Progenitor cell of endocrine pancreas (in vitro differentiated cells): ENCODE measurements at regions not wholly inside any gene's neighbourhood (a gene's known extent, or its start where the extent isn't known, plus 50 kb on each side); places are given as distances from the start of the nearest gene placed in this dataset.

Experiments used
- DNase-seq: peaks from one replicate; pipeline ENCODE4 v3.0.0; 2021; ENCODE audit warnings: low spot score; ENCODE audit not compliant: unreplicated experiment
- H3K27ac Mint-ChIP-seq: 2 replicates; pipeline ENCODE4 v1.8.0; 2021; ENCODE audit warnings: mild to moderate bottlenecking, moderate library complexity, mixed read lengths
- H3K27me3 Mint-ChIP-seq: 2 replicates; pipeline ENCODE4 v1.8.0; 2021; ENCODE audit warnings: mixed read lengths
- H3K36me3 Mint-ChIP-seq: 2 replicates; pipeline ENCODE4 v1.8.0; 2022; ENCODE audit warnings: mixed read lengths; ENCODE audit not compliant: insufficient read depth
- H3K4me1 Mint-ChIP-seq: 2 replicates; pipeline ENCODE4 v1.8.0; 2021; ENCODE audit warnings: low read depth, mixed read lengths
- H3K4me3 Mint-ChIP-seq: 2 replicates; pipeline ENCODE4 v1.8.0; 2021; ENCODE audit warnings: low read depth, mild to moderate bottlenecking, moderate library complexity, mixed read lengths
- H3K9me3 Mint-ChIP-seq: 2 replicates; pipeline ENCODE4 v1.8.0; 2021; ENCODE audit warnings: low read depth, mixed read lengths
- TF ChIP-seq, protein P1 (sequence below): fragments of 200-600 bp; sonication (generic); IDR thresholded peaks from one replicate; pipeline ENCODE4 v1.5.0; 2021; ENCODE audit warnings: antibody characterized with exemption, mild to moderate bottlenecking; ENCODE audit not compliant: unreplicated experiment

DNA sequence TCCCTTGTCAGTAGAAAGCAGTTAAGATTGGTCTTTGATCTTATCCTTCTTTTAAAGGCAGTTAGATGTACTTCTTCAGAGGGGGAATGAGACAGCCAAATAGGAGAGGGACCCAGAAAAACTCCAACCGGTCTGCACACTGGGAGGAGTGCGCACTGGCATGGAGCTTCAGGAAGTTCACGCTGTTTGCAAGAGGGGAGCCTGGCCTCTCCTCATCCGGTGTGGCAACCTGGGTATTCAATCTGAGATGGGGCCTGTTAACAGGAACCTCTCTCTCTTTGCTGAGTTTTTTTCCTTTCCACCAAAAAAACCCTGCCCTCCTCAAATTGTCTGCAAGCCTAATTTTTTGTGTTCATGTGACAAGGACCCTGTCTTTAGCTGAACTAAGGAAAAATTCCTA, 162.5 kb upstream of the OLIG3 start:
- Mint-ChIP-seq H3K36me3 (peaks cover 11% of the 10 kb centered on the region), H3K9me3 (peaks cover 25% of the 10 kb centered on the region), H3K4me3 (no peak overlapping the region), H3K4me1 (peaks cover 33% of the 10 kb centered on the region), H3K27me3 (no peaks in the 10 kb centered on the region), H3K27ac (no peak overlapping the region)
- TF ChIP-seq, protein P1, sequence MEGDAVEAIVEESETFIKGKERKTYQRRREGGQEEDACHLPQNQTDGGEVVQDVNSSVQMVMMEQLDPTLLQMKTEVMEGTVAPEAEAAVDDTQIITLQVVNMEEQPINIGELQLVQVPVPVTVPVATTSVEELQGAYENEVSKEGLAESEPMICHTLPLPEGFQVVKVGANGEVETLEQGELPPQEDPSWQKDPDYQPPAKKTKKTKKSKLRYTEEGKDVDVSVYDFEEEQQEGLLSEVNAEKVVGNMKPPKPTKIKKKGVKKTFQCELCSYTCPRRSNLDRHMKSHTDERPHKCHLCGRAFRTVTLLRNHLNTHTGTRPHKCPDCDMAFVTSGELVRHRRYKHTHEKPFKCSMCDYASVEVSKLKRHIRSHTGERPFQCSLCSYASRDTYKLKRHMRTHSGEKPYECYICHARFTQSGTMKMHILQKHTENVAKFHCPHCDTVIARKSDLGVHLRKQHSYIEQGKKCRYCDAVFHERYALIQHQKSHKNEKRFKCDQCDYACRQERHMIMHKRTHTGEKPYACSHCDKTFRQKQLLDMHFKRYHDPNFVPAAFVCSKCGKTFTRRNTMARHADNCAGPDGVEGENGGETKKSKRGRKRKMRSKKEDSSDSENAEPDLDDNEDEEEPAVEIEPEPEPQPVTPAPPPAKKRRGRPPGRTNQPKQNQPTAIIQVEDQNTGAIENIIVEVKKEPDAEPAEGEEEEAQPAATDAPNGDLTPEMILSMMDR: no peak
- no peak for DNase-seq

DNA sequence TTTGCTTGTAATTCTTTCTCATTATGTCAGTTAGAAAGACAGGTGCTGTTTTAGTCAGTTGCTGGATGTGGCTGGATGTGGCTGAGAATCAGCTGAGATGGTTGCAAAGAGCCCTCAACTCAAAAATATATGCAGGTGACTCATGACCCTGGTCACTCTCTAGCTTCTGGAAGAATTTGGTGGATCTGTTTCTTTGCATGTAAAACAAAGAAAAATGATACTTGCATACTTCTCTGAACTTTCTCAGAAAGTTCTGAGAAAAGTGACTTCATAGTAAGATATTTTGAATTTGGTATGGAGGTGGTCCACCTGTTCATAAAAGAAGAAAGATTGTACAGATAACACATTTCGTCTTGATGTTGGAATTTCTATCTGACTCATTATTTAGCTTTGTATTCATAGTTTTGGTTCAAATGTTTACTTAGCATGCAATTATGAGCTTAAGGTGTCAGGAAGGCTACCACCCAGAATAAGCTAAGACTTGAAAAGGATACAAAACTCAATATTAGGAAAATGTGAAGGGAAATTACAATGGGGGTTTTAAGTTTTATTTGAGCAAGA, 163.2 kb upstream of the OLIG3 start:
- no peak overlapping the region for H3K27ac Mint-ChIP-seq
- H3K4me1 Mint-ChIP-seq: peaks cover 30% of the 10 kb centered on the region
- H3K4me3 Mint-ChIP-seq: no peak overlapping the region
- no peaks in the 10 kb centered on the region for H3K27me3 Mint-ChIP-seq
- H3K9me3 Mint-ChIP-seq: peaks cover 25% of the 10 kb centered on the region
- TF ChIP-seq, protein P1: no peak
- no peak for DNase-seq
- H3K36me3 Mint-ChIP-seq: peaks cover 11% of the 10 kb centered on the region

DNA sequence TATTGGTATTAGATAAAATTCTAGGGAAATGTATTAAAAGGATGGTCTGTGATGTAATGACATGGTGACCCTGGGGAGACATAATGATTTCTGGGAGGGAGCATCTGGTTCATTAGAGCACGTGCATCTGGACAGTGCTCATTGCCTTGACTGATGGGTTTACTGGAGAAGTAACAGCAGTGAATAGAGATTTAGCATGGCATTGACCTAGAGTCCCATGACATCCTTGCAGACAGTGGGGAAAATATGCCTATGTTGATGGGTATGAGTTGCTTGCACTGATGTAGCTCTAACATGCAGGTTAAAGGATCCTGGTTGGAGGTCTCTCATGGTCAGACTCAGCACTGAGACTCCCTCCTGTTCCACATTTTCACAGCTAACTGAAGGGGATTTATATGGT, 164.1 kb upstream of the OLIG3 start:
- peaks cover 25% of the 10 kb centered on the region for H3K9me3 Mint-ChIP-seq
- no peak for DNase-seq
- peaks cover 11% of the 10 kb centered on the region for H3K36me3 Mint-ChIP-seq
- no peak overlapping the region for H3K4me3 Mint-ChIP-seq
- H3K27me3 Mint-ChIP-seq: no peaks in the 10 kb centered on the region
- TF ChIP-seq, protein P1: no peak
- H3K27ac Mint-ChIP-seq: no peak overlapping the region
- peaks cover 30% of the 10 kb centered on the region for H3K4me1 Mint-ChIP-seq

DNA sequence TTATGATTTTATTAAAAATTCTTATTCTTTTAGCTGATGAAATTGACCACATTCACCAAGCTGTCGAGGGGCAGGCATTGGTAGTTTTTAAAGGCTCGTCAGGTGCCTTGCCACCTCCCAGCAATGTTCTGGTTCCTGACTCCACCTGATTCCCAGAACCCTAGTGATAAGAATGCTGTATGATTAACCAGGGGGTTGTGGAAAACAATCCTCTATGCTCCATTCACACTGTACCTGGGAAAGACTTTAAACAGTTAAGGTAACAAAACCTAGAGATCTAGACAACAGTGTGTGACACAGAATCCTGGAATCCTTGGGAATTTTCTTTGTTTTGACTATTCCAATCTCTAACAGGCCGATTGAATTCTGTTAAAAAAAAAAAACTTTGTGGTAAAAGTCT, 165.7 kb upstream of the OLIG3 start:
- Mint-ChIP-seq H3K36me3 (peaks cover 6% of the 10 kb centered on the region), H3K27me3 (no peaks in the 10 kb centered on the region), H3K4me3 (peak overlapping the region; percentile 20), H3K4me1 (peaks cover 30% of the 10 kb centered on the region), H3K27ac (peak overlapping the region; percentile 88), H3K9me3 (peaks cover 19% of the 10 kb centered on the region)
- TF ChIP-seq, protein P1: no peak
- DNase-seq: no peak

DNA sequence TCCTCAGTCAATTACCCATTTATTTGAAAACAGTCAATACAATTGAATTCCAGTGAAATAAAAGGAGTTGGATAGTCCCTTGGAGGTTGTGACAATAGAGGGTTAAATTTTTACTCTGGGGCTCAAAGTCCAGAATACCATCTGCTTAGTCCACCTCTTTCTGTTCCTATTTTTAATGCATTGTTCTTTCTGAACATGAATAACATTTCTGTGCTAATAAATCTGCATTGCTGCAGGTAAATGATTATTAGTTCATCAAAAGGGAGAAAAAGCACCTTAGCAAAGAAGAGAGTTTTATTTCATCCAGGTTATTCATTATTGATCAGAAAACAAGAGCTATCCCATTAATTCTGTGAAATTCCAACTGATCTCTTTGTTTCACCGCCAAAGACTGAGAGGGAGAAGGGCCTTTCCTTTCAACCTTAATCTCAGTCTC, 166.1 kb upstream of the OLIG3 start:
- peak overlapping the region; percentile 92 for H3K27ac Mint-ChIP-seq
- no peaks in the 10 kb centered on the region for H3K27me3 Mint-ChIP-seq
- H3K36me3 Mint-ChIP-seq: peaks cover 6% of the 10 kb centered on the region
- no peak for DNase-seq
- peaks cover 32% of the 10 kb centered on the region for H3K4me1 Mint-ChIP-seq
- H3K4me3 Mint-ChIP-seq: peak overlapping the region; percentile 20
- peaks cover 18% of the 10 kb centered on the region for H3K9me3 Mint-ChIP-seq
- TF ChIP-seq, protein P1: no peak
